Activated CD8-positive, alpha-beta T cell treated with anti-CD3 and anti-CD28 coated beads for 36 hours (primary cell): ENCODE measurements at regions not wholly inside any gene's neighbourhood (a gene's known extent, or its start where the extent isn't known, plus 50 kb on each side); places are given as distances from the start of the nearest gene placed in this dataset.

ENCODE experiments used
- ATAC-seq: fragments of 200-7000 bp; cut with Tn5 transposase; one replicate; pipeline ENCODE4 v1.10.0; 2021; ENCODE audit warnings: mild to moderate bottlenecking, moderate library complexity
- CTCF ChIA-PET: fragments of 350-600 bp; sonication (Branson Sonifier 250); formaldehyde crosslinking; loops from one replicate; lab custom pipeline; 2021; ENCODE audit warnings: antibody characterized with exemption; lab: Charles Lee
- POLR2A ChIA-PET: fragments of 350-600 bp; sonication (Branson Sonifier 250); formaldehyde crosslinking; loops from one replicate; lab custom pipeline; 2021; ENCODE audit warnings: antibody characterized with exemption; lab: Charles Lee
- DNase-seq: peaks from one replicate; pipeline ENCODE4 v3.0.0-alpha.2; 2020
- H3K27ac Mint-ChIP-seq: one replicate; pipeline ENCODE4 v1.8.0; 2021; ENCODE audit warnings: mild to moderate bottlenecking, mixed read lengths
- H3K27me3 Mint-ChIP-seq: one replicate; pipeline ENCODE4 v1.8.0; 2021; ENCODE audit warnings: mixed read lengths
- H3K36me3 Mint-ChIP-seq: one replicate; pipeline ENCODE4 v1.8.0; 2021; ENCODE audit warnings: low read depth, mixed read lengths
- H3K4me1 Mint-ChIP-seq: one replicate; pipeline ENCODE4 v1.8.0; 2021; ENCODE audit warnings: low read depth, mixed read lengths
- H3K4me3 Mint-ChIP-seq: one replicate; pipeline ENCODE4 v1.8.0; 2021; ENCODE audit warnings: mild to moderate bottlenecking, moderate library complexity, mixed read lengths
- H3K9me3 Mint-ChIP-seq: one replicate; pipeline ENCODE4 v1.8.0; 2021; ENCODE audit warnings: mixed read lengths
- CTCF ChIP-seq: fragments of 200-600 bp; IDR thresholded peaks from one replicate; pipeline ENCODE4 v1.8.0; 2022; ENCODE audit warnings: antibody characterized with exemption, mild to moderate bottlenecking
- intact Hi-C: fragments of 100-400 bp; cut with micrococcal nuclease; formaldehyde crosslinking; loops from one replicate; pipeline ENCODE4 v1.10.0; 2022

- H3K27ac Mint-ChIP-seq: no peak overlapping the region
- H3K4me3 Mint-ChIP-seq: no peak overlapping the region
- no peak for TF ChIP-seq CTCF
- DNase-seq (no peak), ATAC-seq (no peak)
- H3K36me3 Mint-ChIP-seq: no peaks in the 10 kb centered on the region
- intact Hi-C loops: no loop called here
- no peaks in the 10 kb centered on the region for H3K4me1 Mint-ChIP-seq
- no peaks in the 10 kb centered on the region for H3K9me3 Mint-ChIP-seq
- ChIA-PET POLR2A (no interaction called here), CTCF (no interaction called here)
- peaks cover 1% of the 10 kb centered on the region for H3K27me3 Mint-ChIP-seq
Observed at GRCh38 chr15:69991551-69991980, 106.2 kb downstream of the TLE3 start.

GRCh38 chr15:69992348-69992747, 105.4 kb downstream of the TLE3 start:
- no peaks in the 10 kb centered on the region for H3K9me3 Mint-ChIP-seq
- H3K27ac Mint-ChIP-seq: no peak overlapping the region
- no peak overlapping the region for H3K4me3 Mint-ChIP-seq
- no peaks in the 10 kb centered on the region for H3K4me1 Mint-ChIP-seq
- CTCF ChIA-PET: no interaction called here
- H3K36me3 Mint-ChIP-seq: no peaks in the 10 kb centered on the region
- no peak for TF ChIP-seq CTCF
- POLR2A ChIA-PET: no interaction called here
- H3K27me3 Mint-ChIP-seq: peaks cover 1% of the 10 kb centered on the region
- no peak for ATAC-seq
- intact Hi-C loops: no loop called here
- no peak for DNase-seq

GRCh38 chr15:69994429-69995205, 103.1 kb downstream of the TLE3 start:
- H3K9me3 Mint-ChIP-seq: no peaks in the 10 kb centered on the region
- no peak overlapping the region for H3K4me3 Mint-ChIP-seq
- CTCF ChIA-PET: no interaction called here
- POLR2A ChIA-PET: no interaction called here
- H3K27me3 Mint-ChIP-seq: peaks cover 1% of the 10 kb centered on the region
- TF ChIP-seq CTCF: no peak
- DNase-seq: no peak
- no peaks in the 10 kb centered on the region for H3K36me3 Mint-ChIP-seq
- H3K4me1 Mint-ChIP-seq: no peaks in the 10 kb centered on the region
- intact Hi-C loops: no loop called here
- no peak overlapping the region for H3K27ac Mint-ChIP-seq
- no peak for ATAC-seq

GRCh38 chr15:69996321-69997160, 101.2 kb downstream of the TLE3 start:
- no peak for TF ChIP-seq CTCF
- H3K9me3 Mint-ChIP-seq: no peaks in the 10 kb centered on the region
- DNase-seq (no peak), ATAC-seq (no peak)
- no peak overlapping the region for H3K27ac Mint-ChIP-seq
- H3K27me3 Mint-ChIP-seq: no peaks in the 10 kb centered on the region
- ChIA-PET CTCF (no interaction called here), POLR2A (no interaction called here)
- H3K36me3 Mint-ChIP-seq: no peaks in the 10 kb centered on the region
- intact Hi-C loops: no loop called here
- no peaks in the 10 kb centered on the region for H3K4me1 Mint-ChIP-seq
- no peak overlapping the region for H3K4me3 Mint-ChIP-seq

GRCh38 chr15:69997161-69997485, 100.6 kb downstream of the TLE3 start:
- no peak for DNase-seq
- TF ChIP-seq CTCF: no peak
- ChIA-PET POLR2A (no interaction called here), CTCF (no interaction called here)
- no peaks in the 10 kb centered on the region for H3K4me1 Mint-ChIP-seq
- intact Hi-C loops: no loop called here
- ATAC-seq: no peak
- H3K27ac Mint-ChIP-seq: no peak overlapping the region
- no peaks in the 10 kb centered on the region for H3K27me3 Mint-ChIP-seq
- no peak overlapping the region for H3K4me3 Mint-ChIP-seq
- H3K36me3 Mint-ChIP-seq: no peaks in the 10 kb centered on the region
- no peaks in the 10 kb centered on the region for H3K9me3 Mint-ChIP-seq
